GM12865 (cell line): ENCODE measurements at regions not wholly inside any gene's neighbourhood (a gene's known extent, or its start where the extent isn't known, plus 50 kb on each side); places are given as distances from the start of the nearest gene placed in this dataset.
A peak's percentile ranks its signal among the peaks of the same experiment; 100 is the strongest.

Experiments used
- DNase-seq: peaks from one replicate; pipeline ENCODE4 v3.0.0; 2010; ENCODE audit warnings: low read depth
- H3K4me3 ChIP-seq: 2 replicates; pipeline ENCODE4 v1.5.1; 2011; ENCODE audit warnings: mild to moderate bottlenecking, low read depth, low read length, control low read depth
- CTCF ChIP-seq: IDR thresholded peaks from 2 replicates; pipeline ENCODE4 v1.5.1; 2011; ENCODE audit warnings: low read length, control low read depth, low read depth, inconsistent platforms; ENCODE audit not compliant: insufficient read depth; ENCODE audit errors: missing control alignments

GRCh38 chr3:68032209-68032608 lies 377.8 kb upstream of the SUCLG2 start:
- TF ChIP-seq CTCF, result no peak
- H3K4me3 ChIP-seq, result no peak overlapping the region

GRCh38 chr3:68025189-68025588 lies 370.8 kb upstream of the SUCLG2 start:
- DNase-seq, result no peak

More at GRCh38 chr3:68032209-68032608, 377.8 kb upstream of the SUCLG2 start:
- no peak for DNase-seq

GRCh38 chr3:68019876-68020275 lies 365.5 kb upstream of the SUCLG2 start:
- no peak for DNase-seq
- H3K4me3 ChIP-seq, result no peak overlapping the region
- TF ChIP-seq CTCF, result no peak

More at GRCh38 chr3:68025189-68025588, 370.8 kb upstream of the SUCLG2 start:
- no peak overlapping the region for H3K4me3 ChIP-seq
- TF ChIP-seq CTCF, result no peak

- TF ChIP-seq CTCF, result no peak
- no peak for DNase-seq
- H3K4me3 ChIP-seq, result no peak overlapping the region
Observed at GRCh38 chr3:68018275-68018674, 363.9 kb upstream of the SUCLG2 start.

- peak; percentile 14 for DNase-seq
- TF ChIP-seq CTCF, result peak; percentile 7
- H3K4me3 ChIP-seq, result no peak overlapping the region
Observed at GRCh38 chr3:68017069-68017468, 362.7 kb upstream of the SUCLG2 start.

GRCh38 chr3:68009900-68010299 lies 355.5 kb upstream of the SUCLG2 start:
- no peak for DNase-seq
- no peak for TF ChIP-seq CTCF
- H3K4me3 ChIP-seq, result no peak overlapping the region

- DNase-seq, result no peak
- TF ChIP-seq CTCF, result no peak
- no peak overlapping the region for H3K4me3 ChIP-seq
Observed at GRCh38 chr3:68007621-68008226, 353.3 kb upstream of the SUCLG2 start.
